ENCODE measurements at regions not wholly inside any gene's neighbourhood (a gene's known extent, or its start where the extent isn't known, plus 50 kb on each side); places are given as distances from the start of the nearest gene placed in this dataset.

GRCh38 chr2:56047136-56047535, 123.6 kb upstream of the EFEMP1 start:
- dilution Hi-C loops (cut with HindIII; ENCODE audit: low sequenced_read_pairs, unreplicated experiment) (no loop called here), intact Hi-C loops (cut with micrococcal nuclease) (no loop called here), in situ Hi-C loops (cut with MboI; ENCODE audit: low sequenced_read_pairs) (no loop called here)
- H4K5ac ChIP-seq (ENCODE audit: low read depth, low read length): no peak overlapping the region
- H3K56ac ChIP-seq (ENCODE audit: extremely low read depth, insufficient read depth, low read length): no peak overlapping the region
- no peak overlapping the region for H4K8ac ChIP-seq (ENCODE audit: low read depth in 2 of 2, low read length in 2 of 2)
- H2BK5ac ChIP-seq (ENCODE audit: low read depth, low read length, poor library complexity, severe bottlenecking): no peak overlapping the region
- no TSS peak for BruUV-seq (replicated peaks)
- H3K14ac ChIP-seq (replicated peaks; ENCODE audit: low read depth, low read length): no peak overlapping the region
- DNase-seq (no peak), ATAC-seq (ENCODE audit: low read depth) (no peak)
- H2AK9ac ChIP-seq (replicated peaks; ENCODE audit: low read depth, low read length, poor library complexity): no peak overlapping the region
- H3K4me3 ChIP-seq (ENCODE audit: insufficient read depth, low read depth, low read length): no peak overlapping the region
- H2BK20ac ChIP-seq (ENCODE audit: low read depth, low read length): no peak overlapping the region
- H3K18ac ChIP-seq (ENCODE audit: low read depth, low read length): no peak overlapping the region
- H2AFZ ChIP-seq (replicated peaks; ENCODE audit: low read length, poor library complexity): no peak overlapping the region
- H3K23ac ChIP-seq (ENCODE audit: low read depth, low read length): no peak overlapping the region
- TF ChIP-seq BHLHE40 (IDR thresholded peaks at IDR 0.05; ENCODE audit: low read depth, low read length) (no peak), ELK1 (IDR thresholded peaks at IDR 0.05; ENCODE audit: borderline replicate concordance, low read depth, low read length) (no peak), NFE2L2 (IDR thresholded peaks at IDR 0.05; ENCODE audit: low read depth, low read length) (no peak), MAZ (IDR thresholded peaks at IDR 0.05; ENCODE audit: borderline replicate concordance, low read depth, low read length) (no peak), RAD21 (IDR thresholded peaks at IDR 0.05; ENCODE audit: low read length) (no peak), FOS (IDR thresholded peaks at IDR 0.05; ENCODE audit: low read depth, low read length) (no peak)
- TF ChIP-seq, protein P1, sequence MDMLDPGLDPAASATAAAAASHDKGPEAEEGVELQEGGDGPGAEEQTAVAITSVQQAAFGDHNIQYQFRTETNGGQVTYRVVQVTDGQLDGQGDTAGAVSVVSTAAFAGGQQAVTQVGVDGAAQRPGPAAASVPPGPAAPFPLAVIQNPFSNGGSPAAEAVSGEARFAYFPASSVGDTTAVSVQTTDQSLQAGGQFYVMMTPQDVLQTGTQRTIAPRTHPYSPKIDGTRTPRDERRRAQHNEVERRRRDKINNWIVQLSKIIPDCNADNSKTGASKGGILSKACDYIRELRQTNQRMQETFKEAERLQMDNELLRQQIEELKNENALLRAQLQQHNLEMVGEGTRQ (IDR thresholded peaks at IDR 0.05; ENCODE audit: low read depth, low read length): no peak
- TF ChIP-seq, protein P2, sequence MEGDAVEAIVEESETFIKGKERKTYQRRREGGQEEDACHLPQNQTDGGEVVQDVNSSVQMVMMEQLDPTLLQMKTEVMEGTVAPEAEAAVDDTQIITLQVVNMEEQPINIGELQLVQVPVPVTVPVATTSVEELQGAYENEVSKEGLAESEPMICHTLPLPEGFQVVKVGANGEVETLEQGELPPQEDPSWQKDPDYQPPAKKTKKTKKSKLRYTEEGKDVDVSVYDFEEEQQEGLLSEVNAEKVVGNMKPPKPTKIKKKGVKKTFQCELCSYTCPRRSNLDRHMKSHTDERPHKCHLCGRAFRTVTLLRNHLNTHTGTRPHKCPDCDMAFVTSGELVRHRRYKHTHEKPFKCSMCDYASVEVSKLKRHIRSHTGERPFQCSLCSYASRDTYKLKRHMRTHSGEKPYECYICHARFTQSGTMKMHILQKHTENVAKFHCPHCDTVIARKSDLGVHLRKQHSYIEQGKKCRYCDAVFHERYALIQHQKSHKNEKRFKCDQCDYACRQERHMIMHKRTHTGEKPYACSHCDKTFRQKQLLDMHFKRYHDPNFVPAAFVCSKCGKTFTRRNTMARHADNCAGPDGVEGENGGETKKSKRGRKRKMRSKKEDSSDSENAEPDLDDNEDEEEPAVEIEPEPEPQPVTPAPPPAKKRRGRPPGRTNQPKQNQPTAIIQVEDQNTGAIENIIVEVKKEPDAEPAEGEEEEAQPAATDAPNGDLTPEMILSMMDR (conservative IDR thresholded peaks at IDR 0.05; ENCODE audit: low read depth, low read length): no peak
- H3K4me2 ChIP-seq (ENCODE audit: low read depth, low read length): no peak overlapping the region
- no peak overlapping the region for H3K4ac ChIP-seq (ENCODE audit: low read depth, low read length)
- no peak overlapping the region for H3K9ac ChIP-seq (ENCODE audit: low read depth, low read length)
- ChIA-PET CTCF (no interaction called here), POLR2A (ENCODE audit: unreplicated experiment) (no interaction called here)
- H2AK5ac ChIP-seq (ENCODE audit: low read depth, low read length): no peak overlapping the region
- H2BK15ac ChIP-seq (ENCODE audit: low read depth, low read length): no peak overlapping the region
- no peak overlapping the region for H4K91ac ChIP-seq (ENCODE audit: insufficient read depth, low read depth, low read length)
- no peaks in the 10 kb centered on the region for H3K9me1 ChIP-seq (ENCODE audit: insufficient read depth, low read length)
- H3K9me3 ChIP-seq (ENCODE audit: control insufficient read depth, insufficient read depth, low read length): no peaks in the 10 kb centered on the region
- no peak overlapping the region for H3K27ac ChIP-seq (ENCODE audit: insufficient read depth, low read length)
- H3K36me3 ChIP-seq (ENCODE audit: control insufficient read depth, insufficient read depth, low read length): no peaks in the 10 kb centered on the region
- no peaks in the 10 kb centered on the region for H3K79me1 ChIP-seq (ENCODE audit: low read depth in 1 of 2, low read length in 2 of 2)
- no peak overlapping the region for H2BK120ac ChIP-seq (ENCODE audit: low read depth, low read length)
- no peaks in the 10 kb centered on the region for H4K20me1 ChIP-seq (ENCODE audit: insufficient read depth, low read length)
- no peaks in the 10 kb centered on the region for H3K27me3 ChIP-seq (ENCODE audit: control insufficient read depth, insufficient read depth, low read length)
- no CpG with 5 or more reads among the region's 3 CpGs for WGBS, 2 experiments (ENCODE audit: extremely low coverage in 2 of 2, insufficient read length in 1 of 2)
- H3K4me1 ChIP-seq (ENCODE audit: control insufficient read depth, insufficient read depth, low read length): no peaks in the 10 kb centered on the region

Measured in IMR-90 (cell line).